LHCN-M2 (cell line): ENCODE measurements at regions not wholly inside any gene's neighbourhood (a gene's known extent, or its start where the extent isn't known, plus 50 kb on each side); places are given as distances from the start of the nearest gene placed in this dataset.
A peak's percentile ranks its signal among the peaks of the same experiment; 100 is the strongest.

Experiments
- DNase-seq: peaks from one replicate; pipeline ENCODE4 v3.0.0-alpha.2; 2012; ENCODE audit warnings: low read depth

- peak; percentile 54 for DNase-seq
These were observed 229.5 kb upstream of the PAPPA start for GRCh38 chr9:115923903-115924668.

DNA sequence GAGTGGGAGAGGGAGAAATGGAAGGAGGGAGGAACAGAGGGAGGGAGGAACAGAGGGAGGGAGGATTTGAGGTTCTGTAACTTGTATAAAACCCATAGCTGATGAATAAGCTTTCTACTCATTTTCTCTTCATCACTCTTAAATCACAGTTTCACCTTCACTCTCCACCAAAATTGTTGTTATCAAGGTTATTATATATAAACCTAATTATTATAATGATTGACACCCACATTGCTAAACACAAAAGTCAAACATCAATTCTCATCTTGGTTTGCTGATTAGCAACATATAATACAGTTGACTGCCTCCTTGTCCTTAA is 229.0 kb upstream of the PAPPA start:
- DNase-seq, result no peak

DNA sequence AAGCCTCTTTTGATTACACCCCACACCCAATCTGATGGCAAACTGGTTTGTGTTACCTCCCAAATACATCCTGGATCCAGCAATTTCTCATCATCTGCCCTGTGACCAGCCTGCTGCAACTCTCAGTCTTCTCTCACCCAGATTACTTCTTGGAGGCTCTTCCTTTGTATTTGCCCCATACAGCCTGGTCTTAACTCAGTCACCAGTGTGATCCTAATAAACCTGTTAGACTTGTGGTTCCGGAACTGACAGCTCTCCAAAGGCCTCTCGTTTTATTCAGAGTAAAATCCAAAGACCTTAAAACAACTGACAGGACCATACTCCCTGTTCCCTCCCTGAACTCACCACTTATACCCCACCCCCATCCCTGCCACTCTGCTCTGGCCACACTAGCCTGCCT is 228.2 kb upstream of the PAPPA start:
- DNase-seq, result no peak

- DNase-seq, result no peak
These were observed 223.1 kb upstream of the PAPPA start for GRCh38 chr9:115930472-115930871.

DNA sequence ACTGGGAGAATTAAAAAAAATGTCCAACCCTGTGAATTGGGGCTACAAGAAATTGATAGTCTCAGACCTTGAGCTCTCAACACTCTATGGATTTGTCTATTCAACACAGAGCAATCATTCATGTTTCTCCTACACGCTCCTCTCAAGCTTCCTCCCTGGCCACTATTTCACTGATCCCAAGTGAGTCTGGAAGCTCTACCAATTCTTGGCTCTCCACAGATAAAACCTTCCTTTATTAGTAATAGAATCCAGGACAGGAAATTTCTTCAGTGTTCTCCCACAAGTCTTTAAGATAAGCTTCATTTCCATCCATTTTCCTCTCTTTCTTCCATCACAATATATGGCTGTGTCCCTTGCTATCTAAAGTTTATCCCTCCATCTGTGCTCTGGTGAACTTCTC is 215.1 kb upstream of the PAPPA start:
- DNase-seq, result no peak

GRCh38 chr9:115939065-115939765 is 214.4 kb upstream of the PAPPA start:
- DNase-seq, result peak; percentile 71

DNA sequence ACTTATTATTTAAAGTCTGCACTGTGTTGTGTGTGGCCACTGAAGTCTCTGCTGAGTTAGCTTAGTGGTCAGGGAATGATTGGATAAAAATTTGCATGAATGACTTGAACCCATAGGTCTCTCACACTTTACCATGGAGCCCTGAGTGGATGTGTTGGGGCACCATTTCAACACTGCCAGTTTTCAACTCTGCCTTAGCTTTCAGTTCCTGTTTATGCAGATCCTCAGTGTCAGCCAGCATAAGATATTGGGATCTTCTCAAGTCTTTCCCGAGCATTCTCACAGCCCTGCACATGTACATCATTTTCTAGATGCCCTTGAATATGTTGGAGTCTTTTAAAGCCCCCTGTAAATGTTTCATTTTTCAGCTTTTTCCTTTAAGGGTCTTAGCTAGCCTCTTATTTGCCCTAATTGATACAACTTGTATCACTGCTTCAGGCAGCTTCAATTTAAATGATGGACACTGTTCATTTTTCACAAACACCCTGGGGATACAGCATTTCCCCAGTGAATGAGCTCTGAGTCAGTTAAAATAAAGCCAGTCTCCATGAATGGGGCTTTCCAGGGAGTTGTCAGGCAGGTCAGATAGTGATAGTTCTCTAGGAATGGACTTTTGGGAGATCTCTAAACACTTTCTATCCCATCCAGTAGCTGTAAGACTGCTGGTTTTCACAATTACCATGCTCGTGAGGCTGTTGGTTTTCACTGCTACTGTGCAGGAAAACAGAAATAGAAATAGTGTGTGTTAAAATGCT is 211.9 kb upstream of the PAPPA start:
- DNase-seq, result peak; percentile 65

- DNase-seq, result peak; percentile 27
These were observed 210.0 kb upstream of the PAPPA start for GRCh38 chr9:115943431-115944165.

DNA sequence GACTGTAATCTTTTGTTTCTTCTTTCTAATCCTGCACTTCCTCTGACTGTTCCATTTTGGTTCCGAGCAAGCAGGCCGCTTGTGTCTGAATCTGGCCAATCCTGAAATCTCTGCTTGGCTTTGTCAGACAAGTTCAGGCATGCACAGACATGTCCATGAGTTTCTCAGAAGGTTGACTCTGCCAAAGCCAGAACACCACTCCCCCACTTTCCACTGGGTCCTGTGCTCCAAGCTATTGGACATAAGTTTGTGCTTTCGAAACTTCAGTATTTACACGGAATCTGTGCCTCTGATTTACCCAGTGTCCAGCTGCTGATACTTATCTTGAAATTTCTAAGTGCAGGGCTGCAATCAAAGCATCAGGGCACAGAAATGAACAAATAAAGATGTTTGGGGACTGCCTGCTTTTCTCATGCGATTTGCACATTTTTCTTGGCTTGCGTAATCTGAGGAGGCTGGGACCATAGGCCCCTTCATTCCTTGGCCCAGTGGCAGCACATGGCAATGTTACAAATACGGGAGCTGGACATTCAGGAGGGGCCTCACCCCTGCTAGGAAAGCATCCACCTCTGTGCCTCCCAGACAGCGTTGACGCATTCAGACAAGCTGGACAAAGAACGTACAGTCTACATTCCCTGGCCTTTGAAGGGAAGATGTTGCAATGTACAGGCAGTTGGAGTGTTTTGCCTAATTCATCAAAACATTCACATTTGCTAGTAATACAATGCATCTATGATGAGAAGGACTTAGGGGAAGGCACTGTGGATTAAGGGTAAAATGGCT is 209.2 kb upstream of the PAPPA start:
- DNase-seq, result peak; percentile 99

DNA sequence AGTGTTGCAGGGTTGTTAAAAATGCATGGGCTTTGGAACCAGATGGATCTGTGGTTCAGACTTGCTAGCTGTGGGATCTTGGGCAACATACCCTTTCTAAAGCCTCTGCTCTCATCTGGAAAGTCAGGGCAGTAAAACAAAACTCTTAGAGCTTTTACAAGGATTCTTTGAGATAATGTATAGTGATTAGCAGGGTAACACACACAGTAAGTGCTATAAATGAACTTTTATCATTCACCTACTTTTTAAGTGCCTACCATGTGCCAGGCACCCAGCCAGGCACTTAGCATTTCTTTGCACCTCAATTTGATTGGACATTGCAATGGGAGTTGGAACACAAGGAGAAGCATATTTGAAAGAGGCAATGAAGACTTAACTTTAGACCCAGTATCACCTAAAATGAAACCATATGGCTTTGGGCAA is 208.6 kb upstream of the PAPPA start:
- no peak for DNase-seq

DNA sequence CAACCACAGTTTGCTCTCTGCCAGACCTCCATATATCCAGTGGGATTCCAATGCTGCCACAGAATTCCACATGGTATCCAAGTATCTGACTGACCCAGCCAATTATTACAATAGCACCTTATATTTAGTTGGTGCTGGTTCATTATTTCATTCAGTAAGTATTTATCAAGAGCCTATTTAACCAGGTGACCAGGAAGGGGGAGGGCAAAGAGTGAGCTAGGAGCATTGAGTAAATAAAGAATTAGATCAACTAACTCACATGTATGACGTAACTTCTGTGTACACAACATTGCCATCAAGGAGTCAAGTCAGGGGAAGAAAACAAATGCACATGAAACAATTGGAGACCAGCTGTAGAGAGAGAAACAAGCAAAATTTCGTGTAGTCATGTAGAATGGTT is 207.1 kb upstream of the PAPPA start:
- DNase-seq, result peak; percentile 24

DNA sequence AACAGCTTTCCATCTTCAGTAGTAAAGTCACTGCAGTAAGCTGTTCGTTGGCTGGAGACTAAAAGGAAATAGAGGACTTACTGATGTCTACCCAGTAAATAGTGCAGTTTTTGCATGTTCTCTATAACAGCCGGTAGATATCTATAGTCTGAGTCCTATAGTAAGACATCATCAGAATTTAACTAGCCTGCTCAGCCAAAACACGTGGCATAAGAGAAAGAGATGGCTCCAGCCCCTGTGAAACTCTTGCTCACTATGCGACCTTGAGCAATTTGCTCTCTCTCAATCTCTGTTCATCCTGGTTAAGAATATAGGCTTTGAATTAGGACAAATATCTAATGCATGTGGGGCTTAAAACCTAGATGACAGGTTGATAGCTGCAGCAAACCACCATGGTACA is 201.6 kb upstream of the PAPPA start:
- DNase-seq, result no peak

GRCh38 chr9:115952430-115953292 is 200.9 kb upstream of the PAPPA start:
- peak; percentile 82 for DNase-seq

DNA sequence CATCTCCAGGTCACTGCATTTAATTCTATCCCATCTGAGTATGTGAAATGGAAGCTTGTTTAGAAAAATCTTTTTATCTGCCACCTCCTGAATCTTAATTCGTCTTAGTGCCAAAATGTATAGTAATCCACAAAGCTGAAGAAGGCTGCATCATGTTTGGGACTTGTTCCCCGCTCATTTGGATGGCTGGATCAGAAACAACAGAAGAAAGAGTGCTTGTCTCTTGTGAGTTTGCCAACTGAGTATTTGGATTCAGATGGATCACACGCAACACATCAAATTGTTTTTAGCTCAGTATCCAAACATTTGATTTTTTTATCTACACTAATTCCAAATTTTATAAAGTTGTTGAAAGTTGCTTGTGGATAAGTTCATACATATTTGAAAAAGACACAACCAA is 197.2 kb upstream of the PAPPA start:
- DNase-seq, result no peak

- DNase-seq, result no peak
These were observed 196.0 kb upstream of the PAPPA start for GRCh38 chr9:115957585-115957984.

GRCh38 chr9:115964710-115965347 is 188.8 kb upstream of the PAPPA start:
- no peak for DNase-seq

- DNase-seq, result no peak
These were observed 186.9 kb upstream of the PAPPA start for GRCh38 chr9:115966660-115967059.

- DNase-seq, result peak; percentile 63
These were observed 184.5 kb upstream of the PAPPA start for GRCh38 chr9:115969096-115969495.

GRCh38 chr9:115972362-115972761 is 181.2 kb upstream of the PAPPA start:
- no peak for DNase-seq
